Prostate gland (tissue), 2 donors: ENCODE measurements at regions not wholly inside any gene's neighbourhood (a gene's known extent, or its start where the extent isn't known, plus 50 kb on each side); places are given as distances from the start of the nearest gene placed in this dataset.

Experiments used
- POLR2A ChIP-seq: fragments of 450-650 bp; IDR thresholded peaks from one replicate; pipeline ENCODE4 v1.6.1; 2016; ENCODE audit warnings: antibody characterized with exemption, mild to moderate bottlenecking
- POLR2AphosphoS5 ChIP-seq: sonication (generic); formaldehyde crosslinking; IDR thresholded peaks from one replicate; pipeline ENCODE4 v1.6.1; 2017; ENCODE audit warnings: antibody characterized with exemption
- TF ChIP-seq, protein P1 (sequence below), 4 experiments: fragments of 200-600 bp in 2 of 4; fragments of 450-650 bp in 2 of 4; sonication (generic) in 2 of 4; IDR thresholded peaks; 1 replicate in 3 of 4; 2 replicates in 1 of 4; pipeline ENCODE4 v1.5.1; 2016 to 2019; ENCODE audit warnings: antibody characterized with exemption in 4 of 4, mild to moderate bottlenecking in 2 of 4, moderate library complexity in 2 of 4

DNA sequence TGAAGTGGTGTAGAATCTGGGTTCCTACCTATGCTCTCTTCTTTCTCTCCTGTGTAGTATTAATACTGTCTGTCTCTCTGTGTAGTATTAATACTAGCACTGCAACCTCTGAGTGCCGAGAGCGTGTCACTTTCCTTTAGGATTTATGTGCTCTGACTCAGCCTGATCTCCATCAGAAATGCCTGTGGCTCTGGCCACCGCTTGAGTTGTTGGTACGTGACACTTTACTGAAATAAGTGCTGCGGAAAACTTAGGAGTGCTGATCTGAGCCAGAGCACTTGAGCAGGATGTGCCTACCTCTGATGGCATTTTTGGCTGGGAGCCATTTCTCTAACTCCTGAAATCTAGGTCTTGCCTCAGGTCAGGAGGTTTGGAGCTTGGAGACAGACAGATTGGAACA is 807.4 kb downstream of the SQOR start:
- TF ChIP-seq, protein P1, sequence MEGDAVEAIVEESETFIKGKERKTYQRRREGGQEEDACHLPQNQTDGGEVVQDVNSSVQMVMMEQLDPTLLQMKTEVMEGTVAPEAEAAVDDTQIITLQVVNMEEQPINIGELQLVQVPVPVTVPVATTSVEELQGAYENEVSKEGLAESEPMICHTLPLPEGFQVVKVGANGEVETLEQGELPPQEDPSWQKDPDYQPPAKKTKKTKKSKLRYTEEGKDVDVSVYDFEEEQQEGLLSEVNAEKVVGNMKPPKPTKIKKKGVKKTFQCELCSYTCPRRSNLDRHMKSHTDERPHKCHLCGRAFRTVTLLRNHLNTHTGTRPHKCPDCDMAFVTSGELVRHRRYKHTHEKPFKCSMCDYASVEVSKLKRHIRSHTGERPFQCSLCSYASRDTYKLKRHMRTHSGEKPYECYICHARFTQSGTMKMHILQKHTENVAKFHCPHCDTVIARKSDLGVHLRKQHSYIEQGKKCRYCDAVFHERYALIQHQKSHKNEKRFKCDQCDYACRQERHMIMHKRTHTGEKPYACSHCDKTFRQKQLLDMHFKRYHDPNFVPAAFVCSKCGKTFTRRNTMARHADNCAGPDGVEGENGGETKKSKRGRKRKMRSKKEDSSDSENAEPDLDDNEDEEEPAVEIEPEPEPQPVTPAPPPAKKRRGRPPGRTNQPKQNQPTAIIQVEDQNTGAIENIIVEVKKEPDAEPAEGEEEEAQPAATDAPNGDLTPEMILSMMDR (IDR thresholded peaks at IDR 0.05), result no peak
- no peak for TF ChIP-seq POLR2A
- no peak for TF ChIP-seq POLR2AphosphoS5
